ENCODE measurements at regions not wholly inside any gene's neighbourhood (a gene's known extent, or its start where the extent isn't known, plus 50 kb on each side); places are given as distances from the start of the nearest gene placed in this dataset.

GRCh38 chr1:89444791-89445190 lies 79.8 kb upstream of the LRRC8B start:
- ChIA-PET CTCF (ENCODE audit: low intra/inter-chr PET ratio) (no interaction called here), POLR2A (interaction anchor here (0.6 kb wide), 2 partner anchors 24 to 54 kb away, joined by 3 read pairs; no protein-coding TSS in a partner anchor)
- FAIRE-seq (no peak), ATAC-seq (no peak), DNase-seq (ENCODE audit: extremely low read depth in 1 of 4, low spot score in 3 of 4) (no peak)
- Histone ChIP-seq H3K4me3 (no peak overlapping the region), H4K20me1 (replicated peaks; ENCODE audit: control insufficient read depth, insufficient read depth, low read length) (no peaks in the 10 kb centered on the region), H3K9me1 (ENCODE audit: control insufficient read depth, insufficient read depth, low read length) (no peaks in the 10 kb centered on the region), H3K36me3 (ENCODE audit: control insufficient read depth, insufficient read depth, low read length) (no peaks in the 10 kb centered on the region), H2AFZ (ENCODE audit: low read depth, low read length) (no peak overlapping the region), H3K9ac (ENCODE audit: insufficient read depth in 1 of 2, low read depth in 2 of 2, low read length in 2 of 2) (no peak overlapping the region), H3K4me1 (replicated peaks in 1 of 2; ENCODE audit: control insufficient read depth in 2 of 2, insufficient read depth in 2 of 2, low read length in 2 of 2) (no peaks in the 10 kb centered on the region), H3K4me2 (ENCODE audit: insufficient read depth, low read length) (no peak overlapping the region), H3K79me2 (ENCODE audit: control insufficient read depth, insufficient read depth, low read length) (no peaks in the 10 kb centered on the region), H3K27ac (ENCODE audit: extremely low read depth, low read depth, low read length) (no peak overlapping the region), H3K27me3 (ENCODE audit: control insufficient read depth in 2 of 2, insufficient read depth in 2 of 2, low read length in 2 of 2) (no peaks in the 10 kb centered on the region), H3K9me3 (replicated peaks; ENCODE audit: control insufficient read depth, insufficient read depth, low read depth, low read length) (no peaks in the 10 kb centered on the region)
- intact Hi-C loops (cut with micrococcal nuclease), result no loop called here
- in situ Hi-C loops (cut with MboI), result no loop called here
- no peak for TF ChIP-seq POLR2AphosphoS2 (IDR thresholded peaks at IDR 0.05; ENCODE audit: low read length)
- no TSS peak for BruUV-seq (replicated peaks)

- no peak overlapping the region for H3K4me2 ChIP-seq (ENCODE audit: insufficient read depth, low read length)
- no peaks in the 10 kb centered on the region for H3K79me2 ChIP-seq (ENCODE audit: control insufficient read depth, insufficient read depth, low read length)
- no peaks in the 10 kb centered on the region for H4K20me1 ChIP-seq (replicated peaks; ENCODE audit: control insufficient read depth, insufficient read depth, low read length)
- no peaks in the 10 kb centered on the region for H3K36me3 ChIP-seq (ENCODE audit: control insufficient read depth, insufficient read depth, low read length)
- TF ChIP-seq BCOR (IDR thresholded peaks at IDR 0.05) (no peak), HDAC6 (IDR thresholded peaks at IDR 0.05; ENCODE audit: low read depth, low read length) (no peak), ZNF212 (CRISPR knock-in tag; IDR thresholded peaks at IDR 0.05) (no peak), ZNF354B (CRISPR knock-in tag; IDR thresholded peaks at IDR 0.05) (no peak), SAP30 (IDR thresholded peaks at IDR 0.05; ENCODE audit: borderline replicate concordance, insufficient read depth, low read depth, low read length, poor library complexity, severe bottlenecking) (no peak), RFX5 (IDR thresholded peaks at IDR 0.05; ENCODE audit: low read depth, low read length) (no peak), TFE3 (CRISPR knock-in tag; IDR thresholded peaks at IDR 0.05) (no peak), THAP7 (CRISPR knock-in tag; IDR thresholded peaks at IDR 0.05) (no peak), ZNF507 (tag; conservative IDR thresholded peaks at IDR 0.05) (no peak), PHB2 (IDR thresholded peaks at IDR 0.05; ENCODE audit: low read depth) (no peak), CTBP1 (IDR thresholded peaks at IDR 0.05; ENCODE audit: borderline replicate concordance) (no peak), NR2C1 (IDR thresholded peaks at IDR 0.05) (no peak), NR2C1 (tag; IDR thresholded peaks at IDR 0.05) (no peak)
- no peak overlapping the region for H2AFZ ChIP-seq (ENCODE audit: low read depth, low read length)
- no peaks in the 10 kb centered on the region for H3K27me3 ChIP-seq (ENCODE audit: control insufficient read depth in 2 of 2, insufficient read depth in 2 of 2, low read length in 2 of 2)
- CTCF ChIA-PET (ENCODE audit: low intra/inter-chr PET ratio), result no interaction called here
- intact Hi-C loops (cut with micrococcal nuclease) (loop anchor here (5.0 to 10.0 kb wide), 2 partner anchors 96 to 434 kb away; no protein-coding TSS in a partner anchor), in situ Hi-C loops (cut with MboI) (no loop called here)
- no peaks in the 10 kb centered on the region for H3K9me1 ChIP-seq (ENCODE audit: control insufficient read depth, insufficient read depth, low read length)
- BruUV-seq (replicated peaks), result no TSS peak
- H3K4me3 ChIP-seq, result no peak overlapping the region
- H3K4me1 ChIP-seq (replicated peaks in 1 of 2; ENCODE audit: control insufficient read depth in 2 of 2, insufficient read depth in 2 of 2, low read length in 2 of 2), result no peaks in the 10 kb centered on the region
- H3K9ac ChIP-seq (ENCODE audit: insufficient read depth in 1 of 2, low read depth in 2 of 2, low read length in 2 of 2), result no peak overlapping the region
- ATAC-seq (no peak), DNase-seq (ENCODE audit: extremely low read depth in 1 of 4, low spot score in 3 of 4) (no peak), FAIRE-seq (no peak)
- H3K9me3 ChIP-seq (replicated peaks; ENCODE audit: control insufficient read depth, insufficient read depth, low read depth, low read length), result no peaks in the 10 kb centered on the region
- H3K27ac ChIP-seq (ENCODE audit: extremely low read depth, low read depth, low read length), result no peak overlapping the region
- WGBS (ENCODE audit: insufficient coverage, low coverage, missing lambda C conversion rate), result 0% methylated on average over 2 of the region's 2 CpGs
- POLR2A ChIA-PET, result no interaction called here
These were observed 73.6 kb upstream of the LRRC8B start for GRCh38 chr1:89451011-89451410.

Measured in K562 (cell line).